HG03280 (cell line): ENCODE measurements at regions not wholly inside any gene's neighbourhood (a gene's known extent, or its start where the extent isn't known, plus 50 kb on each side); places are given as distances from the start of the nearest gene placed in this dataset.

ENCODE experiments used
- ATAC-seq: cut with Tn5 transposase; IDR thresholded peaks from one replicate; pipeline ENCODE4 v1.9.1; 2021; ENCODE audit warnings: mild to moderate bottlenecking, moderate library complexity; ENCODE audit not compliant: unreplicated experiment

DNA sequence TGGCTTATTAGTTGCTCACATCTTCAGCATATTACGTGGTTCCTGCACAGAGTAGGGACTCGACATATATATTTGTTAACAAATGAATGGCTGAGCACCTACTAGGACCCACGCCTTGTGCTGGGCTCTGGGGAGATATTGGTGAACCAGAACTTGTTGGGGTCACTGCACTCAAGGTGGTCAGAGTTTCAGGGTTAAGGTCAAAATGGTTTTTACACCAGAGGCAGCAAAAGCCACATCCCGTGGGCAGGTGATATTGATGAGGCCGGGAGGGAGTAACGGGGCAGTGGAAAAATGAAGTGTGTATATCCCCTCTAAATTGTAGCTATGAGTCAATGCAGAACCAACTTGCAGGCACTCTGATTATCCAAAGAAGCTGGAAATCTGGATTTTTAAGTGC is 136.5 kb upstream of the KLF4 start:
- ATAC-seq: no peak

DNA sequence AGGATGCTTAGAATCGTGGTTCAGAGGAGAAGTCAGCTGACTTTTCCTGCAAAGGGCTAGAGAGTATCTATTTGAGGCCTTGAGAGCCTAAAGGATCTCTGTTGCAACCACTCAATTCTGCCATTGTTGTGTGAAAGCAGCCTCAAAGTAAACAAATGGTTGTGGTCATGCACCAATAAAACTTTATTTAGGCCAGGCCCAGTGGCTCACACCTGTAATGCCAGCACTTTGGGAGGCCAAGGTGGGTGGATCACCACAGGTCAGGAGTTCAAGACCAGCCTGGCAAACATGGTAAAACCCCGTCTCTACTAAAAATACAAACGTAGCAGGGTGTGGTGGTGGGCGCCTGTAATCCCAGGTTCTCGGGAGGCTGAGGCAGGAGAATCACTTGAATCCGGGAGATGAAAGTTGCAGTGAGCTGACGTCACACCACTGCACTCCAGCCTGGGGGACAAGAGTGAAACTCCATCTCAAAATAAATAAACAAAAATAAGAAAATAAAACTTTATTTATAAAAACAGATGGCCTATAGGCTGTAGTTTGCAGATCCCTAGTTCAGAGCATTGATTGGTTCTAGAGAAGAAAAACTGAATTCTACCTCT is 135.9 kb upstream of the KLF4 start:
- ATAC-seq: no peak

GRCh38 chr9:107624234-107624948 is 134.8 kb upstream of the KLF4 start:
- ATAC-seq: no peak

DNA sequence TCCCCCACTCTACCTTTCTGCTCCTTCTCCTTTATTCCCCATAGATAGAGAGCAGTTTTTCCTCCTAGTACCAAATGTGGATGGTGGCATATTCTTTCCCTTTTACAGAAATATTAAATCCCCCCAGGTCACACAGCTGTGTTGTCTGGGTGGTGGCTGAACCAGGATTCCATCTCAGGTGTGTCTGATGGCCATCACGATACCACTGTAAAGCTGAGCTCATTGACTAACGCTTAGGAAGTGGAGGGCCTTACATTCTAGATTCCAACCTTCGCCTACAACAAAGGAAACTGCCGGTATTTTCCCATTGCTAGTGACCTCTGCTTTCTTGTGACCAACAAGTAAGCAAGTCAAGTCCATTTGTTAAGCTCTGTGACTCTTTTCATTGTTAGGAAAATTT is 131.9 kb upstream of the KLF4 start:
- no peak for ATAC-seq

DNA sequence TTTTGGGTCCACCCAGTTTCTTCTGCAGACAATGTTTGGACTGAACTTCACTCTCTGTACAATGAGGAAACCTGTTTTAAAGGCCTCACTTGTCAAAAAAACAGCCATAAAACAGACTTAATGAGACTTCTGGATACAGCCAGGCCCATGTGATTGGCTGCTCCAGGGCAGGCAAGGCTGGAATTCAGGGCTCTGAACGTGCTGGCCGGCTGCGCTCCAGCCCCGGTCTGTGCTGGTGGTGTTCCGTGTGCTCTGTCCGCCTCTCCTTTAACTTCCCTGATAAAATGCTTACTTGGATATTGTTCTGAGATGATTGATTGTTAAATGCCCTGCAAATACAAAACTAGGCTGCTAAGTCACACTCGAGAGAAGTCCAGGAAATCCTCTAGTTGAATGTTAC is 131.2 kb upstream of the KLF4 start:
- no peak for ATAC-seq

- no peak for ATAC-seq
Measured at GRCh38 chr9:107620236-107620635, 130.7 kb upstream of the KLF4 start.

GRCh38 chr9:107615321-107615720 is 125.8 kb upstream of the KLF4 start:
- ATAC-seq: no peak

DNA sequence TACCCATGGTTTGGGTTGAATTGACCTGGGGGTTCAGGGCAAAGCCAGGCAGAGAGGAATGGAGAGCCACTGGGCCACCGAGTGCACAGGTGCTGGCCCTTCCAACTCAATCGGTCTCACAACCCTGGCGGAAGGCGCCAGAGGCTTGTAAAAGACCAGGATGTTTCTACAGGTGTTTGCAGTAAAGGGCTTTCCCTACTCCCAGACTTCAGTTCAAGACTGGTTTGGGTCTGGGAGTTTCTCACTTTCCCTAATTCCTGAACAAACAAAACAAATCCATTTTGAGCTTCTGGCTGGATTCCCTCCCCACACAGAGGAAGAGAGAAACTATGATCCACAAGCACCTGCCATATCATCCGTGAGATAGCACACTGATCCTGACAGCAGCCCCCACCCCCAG is 125.2 kb upstream of the KLF4 start:
- ATAC-seq: no peak

DNA sequence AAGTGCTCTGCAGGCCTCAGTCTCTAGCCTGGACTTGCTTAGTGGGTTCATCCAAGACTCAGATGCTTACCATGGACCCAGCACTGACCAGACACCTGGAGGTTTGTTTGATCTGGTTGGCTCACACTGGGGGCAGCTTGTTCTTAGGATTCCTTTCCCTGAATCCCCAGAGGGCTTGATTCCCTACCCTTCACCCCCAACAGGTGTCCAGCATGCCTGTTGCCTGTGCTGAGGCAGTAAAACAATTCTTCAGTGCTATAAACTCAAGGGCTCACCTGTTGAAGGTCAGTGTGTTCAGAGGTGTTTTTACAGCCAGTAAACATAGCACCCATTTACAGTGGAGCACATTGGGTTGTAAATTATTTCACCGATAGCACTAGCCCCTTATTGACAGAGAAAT is 123.8 kb upstream of the KLF4 start:
- no peak for ATAC-seq

- ATAC-seq: no peak
Measured at GRCh38 chr9:107612136-107612535, 122.6 kb upstream of the KLF4 start.

GRCh38 chr9:107609547-107609946 is 120.0 kb upstream of the KLF4 start:
- ATAC-seq: no peak

- no peak for ATAC-seq
Measured at GRCh38 chr9:107606149-107606790, 116.7 kb upstream of the KLF4 start.

DNA sequence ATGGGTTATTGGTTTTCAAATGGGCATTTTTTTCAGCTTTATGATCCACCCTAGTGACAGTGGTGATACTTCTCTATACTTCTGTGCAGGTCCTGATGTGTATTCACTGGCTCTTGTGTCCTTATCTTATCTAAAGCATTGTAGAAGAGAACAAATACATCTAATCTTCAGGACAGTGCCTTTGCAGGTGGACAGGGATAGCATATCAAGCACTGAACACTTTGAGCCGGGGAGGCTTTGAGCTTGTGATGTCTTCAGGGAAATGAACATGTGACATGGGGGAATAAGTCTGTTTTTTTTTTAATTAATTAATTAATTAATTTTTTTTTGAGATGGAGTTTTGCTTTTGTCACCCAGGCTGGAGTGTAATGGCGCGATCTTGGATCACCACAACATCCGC is 115.5 kb upstream of the KLF4 start:
- ATAC-seq: no peak

DNA sequence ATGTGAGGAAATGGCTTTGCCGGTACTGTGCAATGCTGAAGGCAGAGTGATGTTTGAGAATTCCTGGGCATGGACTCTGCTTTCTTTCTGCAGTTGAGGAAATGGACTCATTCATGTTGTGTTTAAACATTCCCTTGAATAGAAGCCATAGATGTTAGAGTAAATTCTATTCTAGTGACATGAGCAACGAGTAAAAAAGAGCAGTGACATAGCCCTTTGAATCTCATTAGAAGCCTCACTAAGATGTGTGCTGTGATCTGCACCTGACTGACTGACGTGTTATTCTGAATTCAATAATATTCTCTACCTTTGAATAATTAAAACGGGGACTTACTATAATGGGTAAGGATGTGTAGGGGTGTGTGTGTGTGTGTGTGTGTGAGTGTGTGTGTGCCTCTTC is 113.7 kb upstream of the KLF4 start:
- ATAC-seq: no peak

DNA sequence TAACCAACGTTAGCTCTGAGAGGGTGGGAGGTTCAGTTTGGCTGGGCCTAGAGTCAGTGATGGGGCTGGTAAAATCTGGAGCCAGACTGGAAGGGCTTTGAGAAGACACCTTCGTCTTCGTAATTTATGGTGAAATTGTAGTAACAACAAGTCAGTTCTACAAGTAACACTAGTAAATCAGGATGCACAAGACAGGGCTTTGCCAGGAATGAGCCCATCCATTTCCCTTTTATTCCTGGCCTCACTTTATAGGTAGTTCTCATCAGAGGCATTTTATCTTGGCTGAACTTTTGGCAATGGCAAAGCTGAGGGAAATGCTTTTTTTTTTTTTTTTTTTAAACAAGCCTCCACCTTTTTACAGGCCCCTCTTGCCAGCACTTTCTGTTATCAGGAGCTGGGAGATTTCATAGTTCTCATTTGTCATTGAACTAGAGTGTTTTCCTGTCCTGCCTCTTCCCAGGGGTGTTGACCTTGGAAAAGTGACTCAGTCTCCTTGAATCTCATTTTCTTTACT is 110.5 kb upstream of the KLF4 start:
- no peak for ATAC-seq

GRCh38 chr9:107597743-107598217 is 108.2 kb upstream of the KLF4 start:
- no peak for ATAC-seq

DNA sequence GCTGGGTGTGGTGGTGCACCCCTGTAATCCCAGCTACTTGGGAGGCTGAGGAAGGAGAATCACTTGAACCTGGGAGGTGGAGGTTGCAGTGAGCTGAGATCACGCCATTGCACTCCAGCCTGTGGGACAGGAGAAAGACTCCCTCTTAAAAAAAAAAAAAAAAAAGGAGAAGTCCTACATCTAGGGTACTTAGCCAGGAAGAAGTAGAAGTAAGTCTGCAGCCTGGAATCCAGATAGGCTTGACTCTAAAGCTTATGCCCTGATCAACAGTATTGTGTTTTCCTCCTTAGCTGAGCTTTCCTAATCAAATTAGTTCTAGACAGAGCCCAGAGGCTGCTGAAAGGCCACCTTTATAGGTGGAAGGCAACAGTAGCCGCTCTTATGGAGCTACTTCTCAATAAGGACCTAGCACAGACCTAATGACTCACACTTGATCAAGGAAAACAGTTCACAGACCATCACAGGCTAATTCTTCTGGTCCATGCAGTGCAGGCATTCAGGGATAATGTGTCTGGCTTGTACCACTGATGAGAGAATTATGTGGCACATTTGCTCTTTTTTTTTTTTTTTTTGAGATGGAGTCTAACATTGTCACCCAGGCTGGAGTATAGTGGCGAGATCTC is 105.5 kb upstream of the KLF4 start:
- ATAC-seq: no peak

GRCh38 chr9:107593224-107593870 is 103.8 kb upstream of the KLF4 start:
- no peak for ATAC-seq

DNA sequence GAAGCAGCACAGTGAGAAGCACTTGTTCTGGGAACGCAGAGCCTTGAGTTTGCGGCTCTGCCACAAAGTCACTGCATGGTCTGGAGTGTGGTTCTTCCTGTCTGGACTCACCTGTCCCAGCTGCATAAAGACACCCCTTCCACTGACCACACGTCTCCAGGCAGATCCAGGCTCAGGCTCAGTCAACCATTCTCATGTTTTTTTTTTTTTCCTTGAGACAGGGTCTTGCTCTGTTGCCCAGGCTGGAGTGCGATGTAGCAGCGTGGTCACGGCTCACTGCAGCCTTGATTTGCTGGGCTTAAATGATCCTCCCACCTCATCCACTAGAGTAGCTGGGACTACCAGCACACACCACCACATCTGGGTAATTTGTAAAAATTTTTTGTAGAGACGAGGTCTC is 102.9 kb upstream of the KLF4 start:
- ATAC-seq: no peak

GRCh38 chr9:107591781-107592180 is 102.2 kb upstream of the KLF4 start:
- ATAC-seq: no peak

- no peak for ATAC-seq
Measured at GRCh38 chr9:107588393-107588792, 98.8 kb upstream of the KLF4 start.
